ENCODE measurements at regions not wholly inside any gene's neighbourhood (a gene's known extent, or its start where the extent isn't known, plus 50 kb on each side); places are given as distances from the start of the nearest gene placed in this dataset.

DNA sequence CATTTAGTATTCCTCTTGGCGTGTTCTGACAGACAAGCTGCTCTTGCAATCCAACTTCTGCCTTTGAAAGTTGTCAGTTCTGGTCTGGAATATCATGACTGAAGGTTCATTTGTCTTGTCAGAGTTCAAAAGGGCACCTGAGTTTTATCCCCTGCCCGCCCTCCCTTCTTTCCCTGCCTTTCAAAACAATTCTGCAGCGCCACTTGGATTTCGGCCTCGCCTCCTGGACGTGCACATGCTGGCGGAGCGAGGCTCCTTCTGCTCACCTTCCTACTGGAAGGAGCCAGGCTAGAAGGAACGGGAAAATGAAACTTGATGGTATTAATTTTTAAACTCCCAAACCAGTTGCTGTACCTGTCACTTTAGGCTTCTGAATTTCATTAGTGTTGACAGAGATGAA lies 55.7 kb upstream of the HDGFL1 start:
- ATAC-seq (no peak), DNase-seq (no peak)
- Mint-ChIP-seq H3K27ac (no peak overlapping the region), H3K9me3 (no peaks in the 10 kb centered on the region), H3K27me3 (no peaks in the 10 kb centered on the region), H3K4me3 (no peak overlapping the region), H3K4me1 (ENCODE audit: low read depth) (no peaks in the 10 kb centered on the region), H3K36me3 (ENCODE audit: low read depth) (no peaks in the 10 kb centered on the region)
- POLR2A ChIA-PET = no interaction called here
- intact Hi-C loops (cut with micrococcal nuclease) = no loop called here
- TF ChIP-seq CTCF (IDR thresholded peaks at IDR 0.05) = no peak
- CTCF ChIA-PET = no interaction called here

DNA sequence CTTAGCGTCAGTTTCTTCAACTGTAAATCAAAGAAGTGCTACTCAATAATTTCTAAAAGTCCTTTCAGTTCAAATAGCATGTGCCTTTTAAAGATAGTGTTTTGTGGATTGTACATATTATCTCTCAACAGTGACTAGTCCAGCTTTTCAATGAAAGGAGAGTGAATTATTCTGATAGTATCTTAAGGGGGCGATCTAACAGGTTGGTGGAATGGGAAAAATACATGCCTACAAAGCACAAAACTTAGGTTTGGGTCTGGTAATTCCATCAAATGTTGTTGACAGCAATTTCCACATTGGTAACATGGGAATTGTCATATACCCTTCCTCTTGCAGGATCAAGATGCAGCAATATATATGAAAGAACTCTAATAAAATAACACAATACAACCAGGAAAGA lies 50.1 kb upstream of the HDGFL1 start:
- intact Hi-C loops (cut with micrococcal nuclease) = no loop called here
- Mint-ChIP-seq H3K4me3 (no peak overlapping the region), H3K9me3 (no peaks in the 10 kb centered on the region), H3K27me3 (no peaks in the 10 kb centered on the region), H3K27ac (no peak overlapping the region), H3K4me1 (ENCODE audit: low read depth) (no peaks in the 10 kb centered on the region), H3K36me3 (ENCODE audit: low read depth) (no peaks in the 10 kb centered on the region)
- CTCF ChIA-PET = interaction anchor here (1.6 kb wide), 1 partner anchor 9 kb away, joined by 3 read pairs; no protein-coding TSS in a partner anchor
- POLR2A ChIA-PET = no interaction called here
- TF ChIP-seq CTCF (IDR thresholded peaks at IDR 0.05) = no peak
- ATAC-seq (no peak), DNase-seq (no peak)

Measured in activated CD8-positive, alpha-beta T cell treated with anti-CD3 and anti-CD28 coated beads for 36 hours (primary cell).